GM12891 (cell line): ENCODE measurements at regions not wholly inside any gene's neighbourhood (a gene's known extent, or its start where the extent isn't known, plus 50 kb on each side); places are given as distances from the start of the nearest gene placed in this dataset.

ENCODE experiments used
- POLR2A ChIP-seq: IDR thresholded peaks from 2 replicates; pipeline ENCODE4 v1.6.1; 2011; ENCODE audit warnings: low read depth, low read length, control low read depth
- POLR2AphosphoS5 ChIP-seq: IDR thresholded peaks from 2 replicates; pipeline ENCODE4 v1.6.1; 2011; ENCODE audit warnings: low read depth, low read length, control low read depth
- TAF1 ChIP-seq: IDR thresholded peaks from 2 replicates; pipeline ENCODE4 v1.6.1; 2011; ENCODE audit warnings: low read depth, low read length, control low read depth

GRCh38 chr4:104279744-104280143 lies 214.9 kb downstream of the CXXC4 start:
- TF ChIP-seq POLR2AphosphoS5, result no peak
- TF ChIP-seq POLR2A, result no peak
- TF ChIP-seq TAF1, result no peak
